SHP77 (cell line): ENCODE measurements at regions not wholly inside any gene's neighbourhood (a gene's known extent, or its start where the extent isn't known, plus 50 kb on each side); places are given as distances from the start of the nearest gene placed in this dataset.

ENCODE experiments used
- DNase-seq, 2 experiments: peaks; one replicate each; lab custom pipeline; 2025; lab: John Stamatoyannopoulos, UW

GRCh38 chr7:17234398-17235031 is 63.9 kb upstream of the AHR start:
- peak in 1 of 2 experiments; percentile 37 for DNase-seq

DNA sequence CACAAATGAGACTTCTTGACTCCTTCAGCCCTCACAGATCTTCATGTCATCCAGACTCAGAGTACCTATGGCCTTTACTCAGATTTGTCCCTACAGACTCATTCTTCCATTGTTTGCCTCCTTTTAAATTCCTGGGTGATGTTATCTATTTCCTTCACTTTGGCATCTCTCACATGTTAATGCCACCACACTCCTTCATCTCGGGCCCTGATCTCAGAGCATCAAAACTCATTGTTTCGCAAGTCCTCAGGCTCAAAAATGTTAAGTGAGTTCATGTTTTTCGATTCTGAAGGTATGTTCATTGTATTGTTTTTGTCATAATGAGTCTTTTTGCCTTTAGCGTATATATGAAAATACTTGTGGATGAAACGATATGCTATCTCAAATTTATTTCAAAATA is 62.3 kb upstream of the AHR start:
- DNase-seq = no peak

- DNase-seq = no peak
These were observed 61.8 kb upstream of the AHR start for GRCh38 chr7:17236603-17237002.

DNA sequence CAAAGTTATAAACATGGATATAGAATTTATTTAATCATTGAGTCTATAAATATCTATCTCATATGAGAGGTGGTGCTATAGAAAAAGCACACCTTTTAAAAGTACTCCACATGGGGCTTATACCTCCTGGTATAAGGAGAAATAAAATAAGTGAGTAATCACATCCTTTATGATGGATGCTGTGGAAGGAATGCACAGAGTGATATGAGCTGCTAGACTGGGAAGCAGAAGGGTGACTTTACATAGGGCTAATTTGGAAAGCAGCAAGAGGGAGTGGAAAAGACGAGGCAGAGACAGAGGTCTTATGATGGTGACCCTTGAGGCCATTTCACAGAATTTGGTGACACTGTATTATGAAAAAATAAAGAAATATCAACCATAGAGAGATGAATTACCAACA is 59.4 kb upstream of the AHR start:
- DNase-seq = no peak

DNA sequence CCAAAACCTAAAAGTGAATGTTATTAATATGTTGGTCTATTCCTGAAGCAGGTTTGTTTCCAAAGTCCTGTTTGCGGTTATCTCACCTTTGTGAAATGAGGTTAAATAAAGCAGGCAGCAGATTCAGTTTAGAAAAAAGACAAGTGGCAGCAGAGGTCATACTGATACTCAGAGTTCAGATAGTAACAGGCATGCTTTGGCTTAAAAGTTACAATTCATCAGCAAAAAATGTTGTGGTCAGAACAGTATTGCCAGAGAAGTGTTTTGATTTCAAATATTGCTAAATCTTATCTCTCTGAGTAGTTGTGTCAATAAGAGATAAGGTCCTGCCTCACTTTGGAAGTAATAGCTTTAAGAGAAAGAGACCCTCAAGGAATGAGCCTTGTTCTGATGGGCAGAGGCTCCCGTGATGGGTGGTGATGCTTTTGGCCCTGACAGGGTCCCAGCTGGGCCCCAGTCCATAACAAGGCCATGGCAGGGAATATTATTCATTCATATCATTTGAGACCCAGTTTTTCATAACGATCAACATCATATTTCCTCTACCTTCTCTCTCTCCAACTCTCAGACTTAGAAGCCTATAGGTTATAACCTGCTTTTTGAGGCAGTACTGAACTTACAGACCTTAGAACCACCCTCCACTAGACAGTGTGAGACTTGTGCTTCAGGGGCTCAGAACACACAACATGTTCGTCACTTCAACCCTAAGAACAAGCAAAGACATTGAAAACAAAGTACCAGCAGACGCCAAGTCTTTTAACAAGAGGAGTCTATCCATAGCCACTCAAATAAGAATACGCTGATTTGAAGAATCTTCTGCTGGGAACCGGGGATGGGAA is 58.5 kb upstream of the AHR start:
- no peak for DNase-seq

DNA sequence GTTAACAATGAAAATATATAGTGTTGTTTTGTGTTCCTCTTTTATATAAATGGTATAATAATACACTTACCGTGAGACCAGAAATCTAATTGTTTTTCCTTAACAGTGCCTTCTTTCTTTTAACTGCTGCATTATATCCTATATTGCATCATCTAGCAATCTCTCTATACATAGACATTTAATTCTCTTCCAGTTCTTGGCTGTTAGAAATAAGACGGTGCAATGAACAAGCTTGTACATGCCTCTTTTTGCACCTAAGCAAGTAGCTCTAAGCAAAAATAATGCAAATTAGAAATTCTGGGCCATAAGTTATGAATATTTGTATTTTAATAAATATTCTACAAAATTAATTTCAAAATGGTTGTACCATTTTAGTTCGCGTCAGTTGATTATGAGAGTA is 55.9 kb upstream of the AHR start:
- DNase-seq = no peak

- DNase-seq = no peak
These were observed 53.7 kb upstream of the AHR start for GRCh38 chr7:17244786-17245185.

GRCh38 chr7:17247357-17247756 is 51.1 kb upstream of the AHR start:
- no peak for DNase-seq

DNA sequence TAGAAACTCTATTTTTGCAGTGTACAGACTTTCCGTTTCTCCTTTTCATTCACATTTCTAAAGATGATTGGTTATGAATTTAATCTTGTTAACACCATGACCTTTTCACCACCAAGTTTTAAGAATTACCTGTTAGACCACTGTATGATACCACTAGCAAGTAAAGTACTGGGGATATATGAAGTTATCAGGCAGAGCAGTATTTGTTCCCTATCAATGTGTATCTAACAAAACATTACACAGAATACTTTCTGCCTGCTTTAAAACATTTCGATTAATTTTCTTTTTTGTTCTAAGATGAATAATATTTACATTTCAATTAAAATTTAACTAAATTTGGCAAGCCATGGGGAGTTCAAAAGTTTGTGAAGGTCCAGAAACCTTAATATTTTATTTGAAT is 49.9 kb upstream of the AHR start:
- DNase-seq = no peak
